Mammary epithelial cell (primary cell): ENCODE measurements at regions not wholly inside any gene's neighbourhood (a gene's known extent, or its start where the extent isn't known, plus 50 kb on each side); places are given as distances from the start of the nearest gene placed in this dataset.

Source experiments
- CTCF ChIP-seq, 2 donors: IDR thresholded peaks in 1 of 2; conservative IDR thresholded peaks in 1 of 2; 2 replicates each; pipeline ENCODE4 v1.5.1; 2011 to 2012; ENCODE audit warnings: inconsistent platforms in 2 of 2, low read length in 2 of 2, mild to moderate bottlenecking in 2 of 2, control low read depth in 1 of 2, low read depth in 1 of 2; ENCODE audit not compliant: insufficient read depth in 1 of 2; ENCODE audit errors: extremely low read depth in 1 of 2
- EZH2 ChIP-seq: IDR thresholded peaks from 2 replicates; pipeline ENCODE4 v1.6.1; 2012; ENCODE audit warnings: low read length, inconsistent platforms, borderline replicate concordance

- TF ChIP-seq EZH2 (no peak), CTCF (conservative IDR thresholded peaks at IDR 0.05 in 1 of 2, IDR thresholded peaks at IDR 0.05 in 1 of 2; ENCODE audit: extremely low read depth in 1 of 2, insufficient read depth in 1 of 2, low read depth in 1 of 2, low read length in 2 of 2) (no peak)
Observed at GRCh38 chr1:188420177-188420576, 1591.4 kb downstream of the PLA2G4A start.
